ENCODE measurements at regions not wholly inside any gene's neighbourhood (a gene's known extent, or its start where the extent isn't known, plus 50 kb on each side); places are given as distances from the start of the nearest gene placed in this dataset.
"Not testable (repeated sequence)": the region's sequence is repeated elsewhere in the genome, so short reads cannot be mapped to it uniquely, and the experiment has no call there.

DNA sequence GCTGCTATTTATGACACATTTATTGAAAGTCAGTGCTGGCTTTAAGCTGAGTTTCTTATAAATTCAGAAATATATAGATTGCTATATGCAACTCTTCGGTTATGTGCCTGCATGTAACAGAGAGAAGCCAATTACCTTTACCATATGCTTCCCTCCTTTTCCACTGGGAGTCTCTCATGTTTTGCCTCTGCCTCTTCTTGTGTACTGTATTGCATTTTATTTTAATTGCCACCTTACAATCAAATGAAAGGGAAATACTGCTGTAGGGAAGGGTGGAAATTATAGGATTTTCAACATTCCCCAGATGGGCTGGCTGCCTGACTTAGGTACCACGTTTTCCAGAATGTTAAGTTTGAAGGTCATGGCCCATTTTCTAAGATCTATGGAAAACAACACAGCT lies 655.4 kb upstream of the SLIT2 start:
- no peak for DNase-seq (ENCODE audit: low read depth)

- peak; percentile 26 for DNase-seq (ENCODE audit: low read depth)
Observed at GRCh38 chr4:19592391-19592790, 659.3 kb upstream of the SLIT2 start.

DNA sequence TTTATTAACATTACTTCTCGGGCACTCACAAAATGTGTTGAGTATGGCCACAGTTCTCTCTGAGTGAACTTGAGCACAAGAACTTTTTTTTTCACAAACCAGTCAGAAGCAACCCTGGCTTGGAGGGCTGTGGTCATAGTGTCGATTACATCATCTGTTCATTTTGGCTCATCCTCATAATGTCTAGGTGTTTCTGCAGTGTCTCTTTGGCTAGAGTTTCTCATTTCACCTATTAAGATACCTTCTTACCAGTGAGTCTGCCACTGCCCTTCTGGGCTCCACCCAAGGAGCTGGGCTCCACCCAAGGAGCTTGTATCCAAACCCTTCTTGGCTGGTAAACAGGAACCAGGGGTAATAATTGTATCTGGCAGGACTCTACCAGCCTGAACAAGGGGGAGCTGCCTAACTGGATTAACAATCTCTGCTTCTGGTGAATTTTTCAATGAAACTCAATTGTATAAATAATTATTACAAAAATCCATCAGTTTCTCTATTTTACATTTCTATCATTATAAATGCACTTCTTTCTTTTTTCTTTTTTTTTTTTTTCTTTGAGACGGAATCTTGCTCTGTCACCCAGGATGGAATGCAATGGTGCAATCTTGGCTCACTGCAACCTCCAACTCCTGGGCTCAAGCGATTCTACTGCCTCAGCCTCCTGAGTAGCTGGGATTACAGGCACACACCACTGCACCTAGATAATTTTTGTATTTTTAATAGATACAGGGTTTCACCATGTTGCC lies 667.7 kb upstream of the SLIT2 start:
- DNase-seq (ENCODE audit: low read depth), result peak; percentile 62

DNA sequence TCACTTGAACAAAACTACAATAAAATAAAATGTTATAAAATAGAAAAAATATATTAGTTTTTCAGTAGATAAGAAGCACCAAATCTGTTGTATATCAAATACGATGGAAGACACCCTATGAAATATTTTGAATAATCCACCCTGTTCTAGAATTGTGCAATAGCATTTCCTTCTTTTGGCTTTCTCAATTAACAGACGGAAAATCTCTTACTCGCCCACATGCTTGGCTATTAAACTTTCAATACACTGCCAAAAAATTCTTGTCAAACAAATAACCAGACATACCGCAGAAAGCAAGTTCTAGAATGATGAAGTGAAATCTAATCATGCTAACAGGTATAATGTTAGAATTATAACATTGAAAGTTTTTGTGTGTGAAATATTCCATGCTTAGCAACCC lies 671.6 kb upstream of the SLIT2 start:
- DNase-seq (ENCODE audit: low read depth), result peak; percentile 77

DNA sequence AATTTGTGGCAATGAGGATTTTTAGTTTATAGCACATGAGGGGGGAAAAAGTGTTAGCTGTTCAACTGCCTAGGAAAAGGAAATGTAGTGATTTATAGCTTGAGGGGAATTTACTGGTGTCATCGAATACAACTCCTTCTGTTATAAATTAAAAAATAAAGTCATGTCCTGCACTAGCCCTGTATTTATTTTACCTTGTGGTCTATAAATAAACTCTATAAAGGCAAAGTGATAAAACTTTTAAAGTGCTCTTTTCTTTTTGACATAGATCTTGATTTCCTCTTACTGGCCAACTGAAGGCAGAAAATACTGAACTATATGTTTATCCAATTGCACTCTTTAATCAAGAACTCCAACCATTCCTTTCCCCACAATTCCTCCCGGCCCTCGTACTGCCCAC lies 672.1 kb upstream of the SLIT2 start:
- DNase-seq (ENCODE audit: low read depth), result no peak

DNA sequence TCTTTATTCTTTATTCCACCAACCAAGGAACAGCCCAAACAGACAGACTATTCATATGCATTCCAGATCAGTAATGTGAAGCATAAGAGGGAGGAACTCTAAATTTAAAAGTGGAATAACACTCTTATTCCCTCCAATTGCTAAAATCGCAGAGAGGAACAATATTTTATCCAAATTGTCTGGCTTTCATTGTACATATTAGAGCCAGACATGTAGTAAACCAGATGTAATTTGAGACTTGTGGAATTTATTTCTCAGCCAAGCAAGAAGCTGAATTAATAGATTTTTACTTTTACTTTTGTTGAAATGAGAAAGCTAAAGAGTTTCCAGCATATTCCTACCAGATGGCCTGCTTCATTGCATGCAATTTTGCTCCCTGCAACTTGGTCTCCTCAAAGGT lies 674.6 kb upstream of the SLIT2 start:
- DNase-seq (ENCODE audit: low read depth), result peak; percentile 32

DNA sequence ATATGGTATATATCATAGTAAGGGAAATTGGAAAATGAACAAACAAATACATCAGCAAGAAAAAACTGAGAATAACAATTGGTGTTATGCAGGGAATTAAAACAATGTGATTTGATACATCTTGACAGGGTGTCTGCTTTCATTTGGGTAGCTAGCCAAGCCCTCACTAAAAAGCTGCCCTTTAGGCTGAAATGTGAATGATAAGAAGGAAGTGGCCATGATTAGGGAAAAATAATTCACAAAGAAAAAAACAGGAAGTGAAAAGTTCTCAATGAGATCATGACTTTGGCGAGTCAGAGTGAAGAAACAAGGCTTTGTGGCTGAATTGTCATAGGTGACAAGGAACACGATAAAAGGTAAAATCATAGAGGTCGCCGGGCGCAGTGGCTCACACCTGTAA lies 675.8 kb upstream of the SLIT2 start:
- peak; percentile 28 for DNase-seq (ENCODE audit: low read depth)

GRCh38 chr4:19566041-19566440 lies 685.7 kb upstream of the SLIT2 start:
- no peak for DNase-seq (ENCODE audit: low read depth)

- no peak for DNase-seq (ENCODE audit: low read depth)
Observed at GRCh38 chr4:19562456-19562855, 689.2 kb upstream of the SLIT2 start.

- peak; percentile 26 for DNase-seq (ENCODE audit: low read depth)
Observed at GRCh38 chr4:19557161-19557560, 694.5 kb upstream of the SLIT2 start.

DNA sequence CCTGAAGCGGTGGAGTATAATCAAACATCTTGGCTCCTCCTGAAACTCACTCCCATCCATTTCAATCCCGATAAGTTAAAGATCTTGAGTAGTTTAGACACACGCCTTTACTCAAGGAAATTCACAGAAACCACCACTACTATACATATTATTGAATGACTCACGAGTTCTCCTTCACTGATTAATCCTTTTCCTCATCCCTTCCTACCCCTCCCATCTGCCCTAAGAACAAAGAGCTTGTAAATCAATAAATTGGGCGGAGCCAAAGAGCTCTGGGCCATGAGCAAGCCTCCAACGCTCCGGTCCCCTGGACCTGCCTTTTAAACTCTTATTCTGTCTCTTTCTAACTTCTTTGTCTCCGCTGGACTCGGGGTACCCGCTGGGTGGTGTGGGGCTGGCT lies 695.4 kb upstream of the SLIT2 start:
- DNase-seq (ENCODE audit: low read depth), result not testable (repeated sequence)

DNA sequence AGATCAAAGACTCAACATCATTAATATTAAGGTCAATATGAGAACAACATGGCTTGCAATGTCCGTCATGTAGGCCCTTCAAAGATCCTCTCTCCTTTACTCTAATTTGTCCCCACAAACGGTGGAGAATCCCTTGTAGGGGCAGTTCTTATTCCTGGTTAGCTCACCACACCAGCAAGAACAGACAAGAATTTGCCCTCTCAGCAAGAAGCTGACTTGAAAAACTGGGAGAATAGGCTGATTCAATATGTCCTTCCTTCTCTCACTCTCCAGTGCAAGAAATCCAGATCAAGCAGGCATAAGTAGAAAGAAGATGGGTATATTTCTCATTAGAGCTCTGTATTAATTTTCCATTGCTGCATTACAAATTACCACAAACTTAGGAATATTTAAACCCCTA lies 704.2 kb upstream of the SLIT2 start:
- no peak for DNase-seq (ENCODE audit: low read depth)

- DNase-seq (ENCODE audit: low read depth), result no peak
Observed at GRCh38 chr4:19544446-19545125, 707.1 kb upstream of the SLIT2 start.

DNA sequence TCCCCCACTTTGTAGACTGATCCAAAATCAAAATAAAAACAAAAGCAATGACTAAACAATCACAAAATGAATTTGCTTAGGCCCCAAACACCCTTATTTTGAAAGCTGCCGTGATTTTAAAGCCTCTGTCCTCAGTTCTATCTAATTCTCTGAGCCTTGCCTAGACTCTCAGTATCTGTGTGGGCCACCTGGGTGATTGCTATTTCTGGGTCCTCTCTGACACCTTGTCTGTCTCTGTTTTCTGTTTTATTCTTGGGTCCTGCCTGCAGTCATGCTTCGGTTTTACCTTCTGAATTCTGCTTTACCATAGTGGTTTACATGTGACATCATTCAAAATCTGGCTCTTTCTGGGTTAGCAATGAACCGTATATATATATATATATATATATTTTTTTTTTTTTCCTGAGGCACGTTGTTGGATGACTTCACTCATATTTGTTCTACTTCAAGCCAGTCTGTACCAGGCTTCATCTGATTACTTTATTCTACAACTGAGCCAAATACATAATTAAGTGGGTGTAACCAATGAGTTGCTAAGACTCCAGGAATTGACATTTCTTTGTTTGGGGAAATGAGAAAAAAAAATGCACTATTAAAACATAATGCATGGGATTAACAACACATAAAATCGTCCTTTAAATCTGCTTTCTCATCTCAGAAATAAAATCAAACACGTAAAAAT lies 710.7 kb upstream of the SLIT2 start:
- no peak for DNase-seq (ENCODE audit: low read depth)

- DNase-seq (ENCODE audit: low read depth), result no peak
Observed at GRCh38 chr4:19539201-19539600, 712.5 kb upstream of the SLIT2 start.

GRCh38 chr4:19534159-19534558 lies 717.5 kb upstream of the SLIT2 start:
- DNase-seq (ENCODE audit: low read depth), result no peak

GRCh38 chr4:19531906-19532848 lies 719.5 kb upstream of the SLIT2 start:
- DNase-seq (ENCODE audit: low read depth), result peak; percentile 74

- no peak for DNase-seq (ENCODE audit: low read depth)
Observed at GRCh38 chr4:19523964-19524363, 727.7 kb upstream of the SLIT2 start.

DNA sequence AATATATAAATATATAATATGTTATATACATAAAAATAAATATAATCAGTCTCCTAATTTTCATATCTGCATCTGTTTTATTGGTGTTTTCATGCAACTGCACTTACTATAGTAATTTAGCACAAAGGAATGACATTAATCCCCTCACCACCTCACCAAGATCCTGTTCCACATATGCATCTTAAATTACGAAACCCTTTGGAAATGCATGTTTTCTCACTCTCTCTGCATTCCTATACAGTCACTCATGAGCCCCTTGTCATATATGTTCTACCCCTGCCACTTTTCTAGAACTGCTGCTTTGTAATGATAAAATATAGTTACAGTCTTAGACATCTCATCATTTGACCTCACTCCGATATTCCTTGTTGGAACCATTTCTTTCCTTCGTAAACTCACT lies 728.7 kb upstream of the SLIT2 start:
- DNase-seq (ENCODE audit: low read depth), result no peak

- DNase-seq (ENCODE audit: low read depth), result no peak
Observed at GRCh38 chr4:19520939-19521520, 730.7 kb upstream of the SLIT2 start.

- DNase-seq (ENCODE audit: low read depth), result peak; percentile 72
Observed at GRCh38 chr4:19514276-19515070, 737.2 kb upstream of the SLIT2 start.

Measured in iris pigment epithelial cell (primary cell).